ENCODE measurements at regions not wholly inside any gene's neighbourhood (a gene's known extent, or its start where the extent isn't known, plus 50 kb on each side); places are given as distances from the start of the nearest gene placed in this dataset.

DNA sequence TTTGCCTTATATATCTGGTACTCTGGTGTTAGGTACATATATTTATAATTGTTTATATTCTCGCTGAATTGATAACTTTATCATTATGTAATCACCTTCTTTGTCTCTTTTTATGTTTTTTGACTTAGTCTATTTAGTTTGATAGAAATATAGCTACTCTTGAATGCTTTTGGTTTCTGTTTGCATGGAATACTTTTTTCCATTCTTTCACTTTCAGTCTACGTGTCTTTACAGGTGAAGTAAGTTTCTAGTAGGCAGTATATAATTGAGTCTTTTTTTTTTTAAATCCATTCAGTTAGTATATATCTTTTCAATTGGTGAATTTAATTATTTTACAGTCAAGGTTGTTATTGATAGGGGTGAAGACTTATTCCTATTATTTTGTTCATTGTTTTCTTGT lies 131.7 kb downstream of the PSAT1 start:
- TF ChIP-seq EZH2 (IDR thresholded peaks at IDR 0.05; ENCODE audit: borderline replicate concordance, low read depth, low read length, severe bottlenecking) (no peak), POLR2A (IDR thresholded peaks at IDR 0.05; ENCODE audit: low read depth, low read length) (no peak), MYC (IDR thresholded peaks at IDR 0.05; ENCODE audit: low read depth, low read length) (no peak), FOS (IDR thresholded peaks at IDR 0.05; ENCODE audit: borderline replicate concordance, insufficient read depth, low read length) (no peak), POLR2AphosphoS5 (IDR thresholded peaks at IDR 0.05; ENCODE audit: insufficient read depth, low read depth, low read length) (no peak), JUN (IDR thresholded peaks at IDR 0.05; ENCODE audit: borderline replicate concordance, insufficient read depth, insufficient read length, low read depth) (no peak), GATA2 (IDR thresholded peaks at IDR 0.05; ENCODE audit: insufficient read depth, insufficient read length, low read depth, low read length) (no peak)
- TF ChIP-seq, protein P1, sequence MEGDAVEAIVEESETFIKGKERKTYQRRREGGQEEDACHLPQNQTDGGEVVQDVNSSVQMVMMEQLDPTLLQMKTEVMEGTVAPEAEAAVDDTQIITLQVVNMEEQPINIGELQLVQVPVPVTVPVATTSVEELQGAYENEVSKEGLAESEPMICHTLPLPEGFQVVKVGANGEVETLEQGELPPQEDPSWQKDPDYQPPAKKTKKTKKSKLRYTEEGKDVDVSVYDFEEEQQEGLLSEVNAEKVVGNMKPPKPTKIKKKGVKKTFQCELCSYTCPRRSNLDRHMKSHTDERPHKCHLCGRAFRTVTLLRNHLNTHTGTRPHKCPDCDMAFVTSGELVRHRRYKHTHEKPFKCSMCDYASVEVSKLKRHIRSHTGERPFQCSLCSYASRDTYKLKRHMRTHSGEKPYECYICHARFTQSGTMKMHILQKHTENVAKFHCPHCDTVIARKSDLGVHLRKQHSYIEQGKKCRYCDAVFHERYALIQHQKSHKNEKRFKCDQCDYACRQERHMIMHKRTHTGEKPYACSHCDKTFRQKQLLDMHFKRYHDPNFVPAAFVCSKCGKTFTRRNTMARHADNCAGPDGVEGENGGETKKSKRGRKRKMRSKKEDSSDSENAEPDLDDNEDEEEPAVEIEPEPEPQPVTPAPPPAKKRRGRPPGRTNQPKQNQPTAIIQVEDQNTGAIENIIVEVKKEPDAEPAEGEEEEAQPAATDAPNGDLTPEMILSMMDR (IDR thresholded peaks at IDR 0.05; ENCODE audit: extremely low read depth in 1 of 2, insufficient read depth in 1 of 2, low read depth in 1 of 2, low read length in 2 of 2): no peak
- TF ChIP-seq, protein P2, sequence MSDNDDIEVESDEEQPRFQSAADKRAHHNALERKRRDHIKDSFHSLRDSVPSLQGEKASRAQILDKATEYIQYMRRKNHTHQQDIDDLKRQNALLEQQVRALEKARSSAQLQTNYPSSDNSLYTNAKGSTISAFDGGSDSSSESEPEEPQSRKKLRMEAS (IDR thresholded peaks at IDR 0.05; ENCODE audit: insufficient read depth, insufficient read length): no peak
